Osteoblast (primary cell): ENCODE measurements at regions not wholly inside any gene's neighbourhood (a gene's known extent, or its start where the extent isn't known, plus 50 kb on each side); places are given as distances from the start of the nearest gene placed in this dataset.

ENCODE experiments used
- DNase-seq: peaks from one replicate; pipeline ENCODE4 v3.0.0; 2011; ENCODE audit warnings: low spot score, mixed read lengths; ENCODE audit not compliant: insufficient read length; ENCODE audit errors: missing footprints
- H2AFZ ChIP-seq: 2 replicates; pipeline ENCODE4 v1.6.0; 2011; ENCODE audit warnings: mild to moderate bottlenecking, low read length
- H3K27ac ChIP-seq: 2 replicates; pipeline ENCODE4 v1.5.1; 2011; ENCODE audit warnings: mild to moderate bottlenecking, low read depth, low read length, moderate library complexity
- H3K27me3 ChIP-seq: 2 replicates; pipeline ENCODE4 v1.6.0; 2012; ENCODE audit warnings: mild to moderate bottlenecking, control low read depth, inconsistent platforms, low read length, moderate library complexity; ENCODE audit not compliant: insufficient read depth
- H3K36me3 ChIP-seq: 2 replicates; pipeline ENCODE4 v1.5.1; 2011; ENCODE audit warnings: mild to moderate bottlenecking, low read length, control low read depth, moderate library complexity; ENCODE audit not compliant: insufficient read depth
- H3K4me1 ChIP-seq: 2 replicates; pipeline ENCODE4 v1.5.1; 2011; ENCODE audit warnings: mild to moderate bottlenecking, low read length, control low read depth, moderate library complexity; ENCODE audit not compliant: insufficient read depth
- H3K4me2 ChIP-seq: 2 replicates; pipeline ENCODE4 v1.6.0; 2011; ENCODE audit warnings: mild to moderate bottlenecking, low read length; ENCODE audit not compliant: insufficient read depth
- H3K4me3 ChIP-seq: fragments of 200-600 bp; sonication (generic); 3 replicates; pipeline ENCODE4 v1.5.1; 2012; ENCODE audit warnings: mild to moderate bottlenecking, low read length, inconsistent platforms; ENCODE audit not compliant: insufficient read depth
- H3K79me2 ChIP-seq: 2 replicates; pipeline ENCODE4 v1.6.0; 2012; ENCODE audit warnings: mild to moderate bottlenecking, low read length, control low read depth, inconsistent platforms; ENCODE audit not compliant: insufficient read depth
- H3K9me3 ChIP-seq: 2 replicates; pipeline ENCODE4 v1.5.1; 2011; ENCODE audit warnings: low read depth, low read length, control low read depth
- H4K20me1 ChIP-seq: 2 replicates; pipeline ENCODE4 v1.6.0; 2012; ENCODE audit warnings: mild to moderate bottlenecking, low read length, control low read depth; ENCODE audit not compliant: insufficient read depth
- CTCF ChIP-seq: IDR thresholded peaks from 2 replicates; pipeline ENCODE4 v1.5.1; 2011; ENCODE audit warnings: mild to moderate bottlenecking, low read depth, low read length, moderate library complexity; ENCODE audit errors: extremely low read depth

GRCh38 chr17:79414793-79415211 is 196.0 kb downstream of the RBFOX3 start:
- no peak overlapping the region for H3K4me2 ChIP-seq
- no peaks in the 10 kb centered on the region for H3K79me2 ChIP-seq
- H3K27ac ChIP-seq, result no peak overlapping the region
- H3K4me3 ChIP-seq, result no peak overlapping the region
- no peak for DNase-seq
- no peaks in the 10 kb centered on the region for H4K20me1 ChIP-seq
- no peaks in the 10 kb centered on the region for H3K9me3 ChIP-seq
- H3K36me3 ChIP-seq, result no peaks in the 10 kb centered on the region
- H3K27me3 ChIP-seq, result peaks cover 23% of the 10 kb centered on the region
- no peaks in the 10 kb centered on the region for H3K4me1 ChIP-seq
- H2AFZ ChIP-seq, result no peak overlapping the region
- no peak for TF ChIP-seq CTCF

GRCh38 chr17:79414063-79414792 is 196.6 kb downstream of the RBFOX3 start:
- Histone ChIP-seq H3K27me3 (peaks cover 23% of the 10 kb centered on the region), H3K9me3 (no peaks in the 10 kb centered on the region), H3K27ac (no peak overlapping the region), H4K20me1 (no peaks in the 10 kb centered on the region), H3K4me3 (no peak overlapping the region), H3K79me2 (no peaks in the 10 kb centered on the region), H2AFZ (no peak overlapping the region), H3K4me1 (no peaks in the 10 kb centered on the region), H3K36me3 (no peaks in the 10 kb centered on the region), H3K4me2 (no peak overlapping the region)
- DNase-seq, result no peak
- TF ChIP-seq CTCF, result no peak

- H3K4me1 ChIP-seq, result no peaks in the 10 kb centered on the region
- H4K20me1 ChIP-seq, result no peaks in the 10 kb centered on the region
- DNase-seq, result no peak
- H3K4me2 ChIP-seq, result no peak overlapping the region
- peaks cover 26% of the 10 kb centered on the region for H3K27me3 ChIP-seq
- no peak for TF ChIP-seq CTCF
- no peaks in the 10 kb centered on the region for H3K9me3 ChIP-seq
- H3K27ac ChIP-seq, result no peak overlapping the region
- H3K4me3 ChIP-seq, result no peak overlapping the region
- no peak overlapping the region for H2AFZ ChIP-seq
- H3K79me2 ChIP-seq, result no peaks in the 10 kb centered on the region
- no peaks in the 10 kb centered on the region for H3K36me3 ChIP-seq
These were observed 197.2 kb downstream of the RBFOX3 start for GRCh38 chr17:79413611-79414010.

- Histone ChIP-seq H3K4me2 (no peak overlapping the region), H3K79me2 (no peaks in the 10 kb centered on the region), H3K4me1 (no peaks in the 10 kb centered on the region), H3K4me3 (no peak overlapping the region), H3K36me3 (no peaks in the 10 kb centered on the region), H3K9me3 (no peaks in the 10 kb centered on the region), H3K27ac (no peak overlapping the region), H3K27me3 (peaks cover 28% of the 10 kb centered on the region), H2AFZ (no peak overlapping the region), H4K20me1 (no peaks in the 10 kb centered on the region)
- DNase-seq, result no peak
- no peak for TF ChIP-seq CTCF
These were observed 197.9 kb downstream of the RBFOX3 start for GRCh38 chr17:79412886-79413390.
